GM21515 (cell line): ENCODE measurements at regions not wholly inside any gene's neighbourhood (a gene's known extent, or its start where the extent isn't known, plus 50 kb on each side); places are given as distances from the start of the nearest gene placed in this dataset.

Source experiments
- ATAC-seq: cut with Tn5 transposase; IDR thresholded peaks from one replicate; pipeline ENCODE4 v1.9.1; 2021; ENCODE audit not compliant: unreplicated experiment

GRCh38 chr10:131746241-131746711 lies 154.5 kb upstream of the PPP2R2D start:
- no peak for ATAC-seq

GRCh38 chr10:131746785-131747184 lies 154.0 kb upstream of the PPP2R2D start:
- ATAC-seq, result no peak

DNA sequence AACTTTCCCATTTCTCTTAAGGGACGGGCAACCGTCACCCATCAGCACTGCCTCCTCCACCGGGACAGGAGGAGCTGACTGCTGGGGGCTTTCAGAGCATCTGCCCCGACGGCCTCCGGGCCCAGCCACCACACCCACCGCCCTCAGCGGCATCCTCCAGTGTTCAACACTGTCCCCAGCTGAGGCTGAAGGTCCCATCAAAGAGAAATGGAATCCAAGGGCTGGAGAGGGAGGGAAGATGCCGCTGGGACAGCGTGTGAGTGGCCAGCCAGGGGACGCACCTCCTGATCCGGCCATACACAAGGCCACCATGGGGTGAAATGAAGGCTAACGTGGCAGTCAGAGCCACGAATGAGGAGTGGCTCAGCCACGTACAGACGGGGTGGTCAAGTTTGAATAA lies 153.6 kb upstream of the PPP2R2D start:
- no peak for ATAC-seq

DNA sequence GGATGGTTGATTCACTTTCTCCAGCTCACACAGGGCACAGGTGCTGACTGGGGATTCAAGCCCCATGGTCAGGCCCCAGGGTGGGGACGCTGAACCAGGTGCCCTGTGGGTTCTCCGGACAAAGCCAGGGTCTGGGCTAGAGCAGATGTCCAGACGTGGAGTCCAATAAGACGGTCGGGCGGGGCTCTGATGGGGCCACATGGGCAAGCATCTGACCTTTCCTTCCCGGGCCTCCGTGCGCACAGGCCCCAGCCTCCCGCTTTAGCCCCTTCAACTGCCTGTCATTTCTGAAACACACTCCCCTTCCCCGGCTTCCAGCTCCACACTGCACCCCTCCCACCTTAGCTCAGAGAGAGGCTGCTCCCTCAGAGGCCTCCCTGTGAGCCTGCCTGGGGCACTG lies 153.0 kb upstream of the PPP2R2D start:
- no peak for ATAC-seq

DNA sequence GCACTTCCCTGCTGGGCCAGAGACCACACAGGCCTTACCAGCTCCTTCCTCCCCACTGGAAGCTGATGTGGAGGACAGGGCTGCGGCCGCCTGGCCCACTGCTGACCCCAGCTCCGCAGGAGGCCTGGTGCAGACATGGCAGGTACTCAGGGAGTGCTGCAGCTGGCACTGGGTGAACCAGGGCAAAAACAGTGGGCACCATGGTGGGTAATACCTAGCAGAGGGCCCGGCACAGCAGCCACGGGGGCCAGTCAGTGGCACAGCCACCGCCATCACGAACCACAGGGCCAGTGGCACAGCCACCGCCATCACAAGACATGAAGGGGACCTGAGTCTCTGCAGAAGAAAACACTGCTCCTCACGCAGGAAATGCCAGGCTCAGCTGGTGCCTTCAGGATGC lies 152.6 kb upstream of the PPP2R2D start:
- no peak for ATAC-seq

GRCh38 chr10:131748831-131749766 lies 151.7 kb upstream of the PPP2R2D start:
- ATAC-seq, result no peak

GRCh38 chr10:131749767-131750142 lies 151.1 kb upstream of the PPP2R2D start:
- no peak for ATAC-seq

DNA sequence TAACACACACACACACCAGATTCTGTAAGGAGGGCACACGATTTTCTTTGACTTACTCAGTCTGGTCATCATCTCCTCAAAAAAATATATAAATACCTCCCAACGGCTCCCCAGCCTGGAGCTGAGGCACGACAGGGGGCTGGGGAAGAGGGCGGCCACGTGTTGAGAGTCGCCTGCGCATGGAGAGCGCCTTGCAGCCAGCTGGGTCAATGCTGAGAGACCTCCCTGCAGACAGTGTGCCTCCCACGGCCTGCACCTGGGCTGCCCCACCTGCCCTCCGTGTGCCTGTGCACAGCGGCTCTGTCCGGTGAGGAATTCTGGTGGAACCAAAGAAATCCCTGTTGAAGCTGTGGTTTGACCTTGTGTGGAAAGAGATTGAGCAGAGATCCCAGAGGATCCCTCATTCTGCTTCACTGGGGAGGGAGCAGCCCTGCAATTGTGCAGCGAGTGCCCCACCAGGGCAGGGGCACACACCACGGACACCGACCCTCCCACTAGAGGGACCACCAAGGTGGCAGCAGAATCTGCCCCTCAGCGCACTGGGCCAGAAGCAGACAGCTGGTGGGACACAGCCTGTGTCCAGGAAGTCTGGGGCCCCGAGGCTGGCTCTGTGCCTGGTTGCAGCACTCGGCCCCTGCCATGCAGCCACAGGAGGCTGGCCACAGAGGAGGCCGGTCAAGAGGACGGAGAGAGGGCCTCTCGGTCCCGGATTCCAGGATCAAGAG lies 150.5 kb upstream of the PPP2R2D start:
- no peak for ATAC-seq

- no peak for ATAC-seq
These were observed 149.6 kb upstream of the PPP2R2D start for GRCh38 chr10:131750973-131751826.

- ATAC-seq, result no peak
These were observed 148.7 kb upstream of the PPP2R2D start for GRCh38 chr10:131751827-131752775.

DNA sequence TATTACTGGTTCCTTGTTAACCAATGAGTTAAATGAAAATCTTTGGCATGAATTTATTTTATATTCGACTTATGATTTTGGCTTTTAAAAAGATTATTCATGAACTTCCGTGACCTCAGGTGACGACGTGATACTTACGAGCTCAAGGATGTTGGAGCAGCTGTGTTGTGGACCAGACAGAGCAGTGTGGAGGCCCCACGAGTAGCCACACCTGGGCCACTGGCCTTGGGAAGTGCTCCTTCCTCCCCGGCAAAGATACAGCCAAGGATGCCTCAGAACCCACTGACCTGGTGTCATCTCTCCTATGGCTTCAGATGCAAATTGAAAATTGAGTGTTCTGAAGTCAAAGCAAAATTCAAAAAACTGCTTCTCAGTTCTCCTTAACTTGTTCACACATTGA lies 147.5 kb upstream of the PPP2R2D start:
- ATAC-seq, result no peak

DNA sequence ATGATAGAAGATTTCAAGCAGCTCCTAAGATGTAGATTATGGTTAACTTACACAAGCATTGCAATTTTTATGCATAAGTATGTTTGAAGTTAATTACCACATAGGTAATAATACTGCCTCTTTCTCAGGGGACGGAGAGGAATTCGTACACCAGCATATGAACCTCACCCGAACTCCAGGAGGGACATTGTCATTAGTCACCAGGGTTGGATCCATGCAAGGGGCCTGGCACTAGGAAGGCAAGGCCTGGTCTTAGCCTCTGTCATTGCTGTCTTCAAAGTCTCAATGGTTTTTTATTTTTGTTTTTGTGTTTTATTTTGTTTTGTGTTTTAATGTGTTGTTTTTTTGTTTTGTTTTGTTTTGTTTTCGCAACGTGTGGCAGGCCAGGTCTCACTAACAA lies 145.6 kb upstream of the PPP2R2D start:
- no peak for ATAC-seq

- no peak for ATAC-seq
These were observed 143.3 kb upstream of the PPP2R2D start for GRCh38 chr10:131757285-131758058.

GRCh38 chr10:131758062-131758938 lies 142.5 kb upstream of the PPP2R2D start:
- no peak for ATAC-seq

- ATAC-seq, result no peak
These were observed 141.9 kb upstream of the PPP2R2D start for GRCh38 chr10:131758939-131759301.

DNA sequence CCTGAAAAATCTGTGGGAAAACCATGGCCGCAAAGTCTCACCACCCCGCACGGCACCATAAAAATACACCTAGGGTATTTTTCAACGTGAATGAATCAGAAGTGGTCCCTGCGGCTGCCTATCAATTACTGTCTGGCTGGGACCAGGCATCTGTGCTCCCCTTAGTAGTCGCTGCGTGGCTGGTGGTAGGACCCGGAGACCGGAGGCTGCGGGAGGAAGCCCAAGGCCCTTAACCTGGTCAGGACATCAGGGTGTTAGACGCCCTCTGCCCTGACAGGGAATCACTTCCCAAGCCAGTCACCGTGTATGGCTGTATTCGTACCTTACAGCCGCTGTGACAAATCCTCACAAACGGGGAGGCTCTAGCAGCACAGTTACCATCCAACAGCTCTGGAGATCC lies 141.5 kb upstream of the PPP2R2D start:
- ATAC-seq, result no peak

GRCh38 chr10:131760416-131761166 lies 140.2 kb upstream of the PPP2R2D start:
- no peak for ATAC-seq
